CD4-positive, alpha-beta T cell treated with Interleukin-12 subunit alpha and Interleukin-12 subunit beta, for 1 hour (primary cell): ENCODE measurements at regions not wholly inside any gene's neighbourhood (a gene's known extent, or its start where the extent isn't known, plus 50 kb on each side); places are given as distances from the start of the nearest gene placed in this dataset.
"Not testable (repeated sequence)": the region's sequence is repeated elsewhere in the genome, so short reads cannot be mapped to it uniquely, and the experiment has no call there.

Experiments used
- DNase-seq: peaks from one replicate; pipeline ENCODE4 v3.0.0-alpha.2; 2020

DNA sequence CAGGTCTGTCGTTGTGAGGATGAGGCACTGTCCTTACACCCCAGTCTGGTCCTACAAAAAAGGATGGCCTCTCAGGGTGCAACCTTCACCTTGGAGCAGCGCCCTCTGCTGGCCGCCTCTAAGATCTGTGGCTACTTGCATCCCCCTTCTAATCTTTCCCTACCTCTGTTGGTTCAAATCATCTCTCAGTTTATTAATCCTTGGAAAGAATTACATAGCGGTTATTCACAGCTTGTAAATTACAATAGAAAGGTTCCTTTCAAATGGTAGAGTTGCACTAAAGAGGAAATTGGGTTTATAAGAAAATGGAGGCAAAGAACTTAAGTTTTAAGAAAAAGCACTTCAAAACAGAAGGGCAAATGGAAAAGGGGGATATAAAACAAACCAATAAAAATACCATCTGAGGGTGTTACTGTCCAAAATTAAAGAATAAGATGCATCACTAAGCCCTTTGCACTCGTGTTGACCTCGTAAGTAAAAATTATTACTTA is 102.0 kb upstream of the PLEKHM1 start:
- peak; percentile 76 for DNase-seq

DNA sequence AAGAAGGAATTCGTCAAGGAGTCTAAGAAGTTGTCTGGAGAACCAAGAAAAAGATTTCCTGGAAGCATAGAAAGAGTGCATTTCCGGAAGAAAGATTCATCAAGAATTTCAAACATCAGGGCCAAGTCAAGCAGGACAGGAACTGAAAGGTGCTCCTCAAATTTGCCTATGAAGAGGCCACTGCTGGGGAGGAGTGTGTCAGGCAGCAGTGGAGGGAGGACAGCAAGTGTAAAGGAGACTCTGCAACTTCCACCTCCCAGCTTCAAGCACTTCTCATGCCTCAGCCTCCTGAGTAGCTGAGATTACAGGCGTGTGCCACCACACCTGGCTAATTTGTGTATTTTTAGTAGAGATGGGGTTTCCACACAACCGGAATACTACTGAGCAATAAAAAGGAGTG is 105.8 kb upstream of the PLEKHM1 start:
- not testable (repeated sequence) for DNase-seq

- peak; percentile 38 for DNase-seq
Measured at GRCh38 chr17:45600052-45601012, 109.8 kb upstream of the PLEKHM1 start.

- not testable (repeated sequence) for DNase-seq
Measured at GRCh38 chr17:45601013-45601412, 110.5 kb upstream of the PLEKHM1 start.

DNA sequence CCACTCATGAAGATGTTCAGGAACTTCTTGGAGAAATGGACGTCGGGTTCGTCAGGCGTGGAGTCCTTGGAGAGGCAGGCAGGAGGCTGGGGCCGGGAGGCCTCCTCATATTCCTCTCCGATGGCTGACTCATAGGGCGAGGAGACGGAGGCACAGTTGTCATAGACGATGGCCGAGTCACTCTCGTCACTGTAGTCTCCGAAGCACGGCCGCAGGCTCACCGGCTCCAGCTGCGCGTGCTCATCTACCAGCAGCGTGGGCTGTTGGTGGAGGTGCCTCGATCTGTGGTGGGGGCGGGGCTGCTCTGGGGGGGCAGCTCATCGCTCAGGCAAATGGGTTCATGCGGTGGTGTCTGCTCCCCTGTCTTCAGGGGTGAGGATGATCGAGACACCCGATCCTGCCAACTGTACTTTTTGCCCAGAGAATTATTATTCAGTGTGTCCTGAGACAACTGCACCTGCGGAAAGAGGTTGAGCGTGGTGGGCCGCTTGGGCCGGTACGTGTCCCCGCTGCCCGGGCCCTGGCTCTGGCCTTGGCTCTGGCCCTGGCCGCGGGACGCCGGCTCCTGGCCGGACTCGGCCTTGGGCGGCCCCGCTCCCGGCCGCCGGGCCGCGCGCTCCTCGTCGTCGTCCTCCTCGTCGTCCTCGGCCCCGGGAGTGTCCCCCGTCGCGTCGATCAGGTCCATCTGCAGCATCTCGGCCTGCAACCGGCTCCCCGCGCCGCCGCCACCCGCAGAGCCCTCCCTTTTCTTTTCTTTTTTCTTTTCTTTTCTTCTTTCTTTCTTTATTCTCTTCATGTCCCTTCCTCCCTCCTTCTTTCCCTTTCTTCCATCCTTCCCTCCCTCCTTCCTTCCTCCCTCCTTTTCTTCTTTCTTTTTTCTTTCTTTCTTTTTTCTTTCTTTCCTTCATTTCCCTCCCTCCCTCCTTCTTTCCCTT is 111.4 kb upstream of the PLEKHM1 start:
- DNase-seq, result not testable (repeated sequence)

- not testable (repeated sequence) for DNase-seq
Measured at GRCh38 chr17:45605751-45606150, 115.2 kb upstream of the PLEKHM1 start.

DNA sequence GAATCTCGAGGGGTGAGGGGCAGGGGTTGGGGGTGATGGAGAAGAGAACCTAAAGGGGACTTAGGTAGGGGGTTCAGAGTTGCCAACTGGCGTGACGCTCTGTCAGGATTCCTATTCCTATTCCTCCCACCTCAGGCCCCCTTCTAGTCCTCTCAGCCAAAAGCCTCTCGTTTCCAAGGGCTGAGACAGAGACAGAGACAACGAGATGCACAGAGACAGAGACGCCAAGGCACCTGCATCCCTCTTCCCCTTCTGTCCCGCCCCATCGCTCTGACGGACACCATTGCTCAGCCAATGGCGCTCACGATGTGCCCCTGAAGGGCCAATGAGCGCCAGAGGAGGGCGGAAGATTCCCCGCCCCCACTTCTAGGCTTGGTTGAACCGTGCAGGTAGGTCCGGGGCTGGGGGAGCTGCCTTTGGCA is 129.5 kb upstream of the PLEKHM1 start:
- DNase-seq, result peak; percentile 81

DNA sequence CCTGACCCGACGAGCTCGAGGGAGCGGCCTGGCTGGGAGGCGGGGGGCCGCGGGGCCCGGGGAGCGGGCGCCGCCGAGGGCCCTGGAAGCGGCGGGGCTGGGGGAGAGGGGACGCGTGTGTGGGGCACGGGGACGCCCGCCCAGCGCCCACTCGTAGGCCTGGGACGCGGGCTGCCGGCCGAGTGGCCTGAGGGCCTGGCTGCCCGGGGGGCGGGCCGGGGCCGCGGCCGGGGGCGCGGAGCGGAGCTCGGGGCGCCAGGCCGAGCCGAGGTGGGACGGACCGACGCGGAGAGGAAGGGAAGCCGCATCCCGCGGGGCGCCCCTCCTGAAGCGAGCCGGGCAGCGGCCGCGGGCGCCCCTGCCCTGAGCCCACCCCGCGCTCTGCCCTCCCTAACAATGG is 129.9 kb upstream of the PLEKHM1 start:
- DNase-seq, result not testable (repeated sequence)

GRCh38 chr17:45621087-45621486 is 130.6 kb upstream of the PLEKHM1 start:
- not testable (repeated sequence) for DNase-seq

- not testable (repeated sequence) for DNase-seq
Measured at GRCh38 chr17:45622295-45622694, 131.8 kb upstream of the PLEKHM1 start.

DNA sequence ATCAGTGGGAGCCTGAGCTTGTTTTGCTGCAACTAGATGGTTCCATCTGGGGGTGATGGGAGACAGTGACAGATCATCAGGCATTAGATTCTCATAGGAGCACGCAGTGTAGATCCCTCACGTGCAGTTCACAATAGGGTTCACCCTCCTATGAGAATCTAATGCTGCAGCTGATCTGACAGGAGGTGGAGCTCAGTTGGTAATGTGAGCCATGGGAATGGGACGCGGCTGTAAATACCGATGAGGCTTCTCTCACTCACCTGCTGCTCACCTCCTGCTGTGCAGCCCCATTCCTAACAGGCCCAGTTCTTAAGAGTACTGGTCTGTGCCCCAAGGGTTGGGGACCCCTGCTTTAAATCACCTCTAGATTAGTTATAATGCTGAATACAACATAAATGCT is 137.5 kb upstream of the PLEKHM1 start:
- DNase-seq, result no peak

DNA sequence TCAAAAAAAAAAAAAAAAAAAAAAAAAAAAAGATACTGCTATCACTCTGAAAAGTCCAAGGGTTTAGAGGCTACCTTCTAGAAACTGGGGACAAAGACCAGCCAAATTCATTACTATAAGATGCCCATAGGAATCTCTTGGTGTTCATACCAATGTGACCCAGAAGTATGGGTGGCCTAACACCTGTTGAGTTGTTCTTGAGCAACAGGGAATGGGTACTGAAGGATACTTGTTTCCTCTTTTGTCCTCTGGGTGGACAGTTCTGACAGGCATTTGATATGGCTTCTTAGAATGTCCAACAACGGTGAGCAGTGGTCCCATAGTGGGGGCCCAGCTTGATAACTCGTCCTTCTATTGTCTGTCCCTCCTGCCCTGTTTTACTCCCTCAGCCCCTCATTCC is 141.4 kb upstream of the PLEKHM1 start:
- no peak for DNase-seq

- no peak for DNase-seq
Measured at GRCh38 chr17:45639297-45639849, 144.7 kb upstream of the CRHR1 start.

GRCh38 chr17:45640141-45640850 is 143.8 kb upstream of the CRHR1 start:
- peak; percentile 73 for DNase-seq

DNA sequence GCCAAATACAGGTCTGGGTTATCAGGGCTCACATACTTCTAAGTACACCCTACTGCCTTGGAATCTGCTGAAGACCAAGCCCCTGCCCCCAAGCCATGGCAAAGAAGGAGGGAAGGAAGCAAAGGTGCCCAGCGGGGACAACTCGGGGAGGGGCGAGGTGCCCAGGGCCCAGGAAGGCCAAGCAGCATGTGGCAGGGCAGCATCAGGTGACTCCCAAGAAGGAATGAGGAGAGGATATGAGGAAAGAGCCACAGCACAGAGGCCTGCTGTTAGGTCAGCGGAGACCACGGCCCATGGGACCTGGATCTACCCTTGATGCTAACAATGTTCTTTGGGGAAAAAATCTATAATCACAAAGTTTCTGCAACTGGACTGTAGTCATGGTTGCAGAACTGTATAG is 142.6 kb upstream of the CRHR1 start:
- DNase-seq, result no peak

DNA sequence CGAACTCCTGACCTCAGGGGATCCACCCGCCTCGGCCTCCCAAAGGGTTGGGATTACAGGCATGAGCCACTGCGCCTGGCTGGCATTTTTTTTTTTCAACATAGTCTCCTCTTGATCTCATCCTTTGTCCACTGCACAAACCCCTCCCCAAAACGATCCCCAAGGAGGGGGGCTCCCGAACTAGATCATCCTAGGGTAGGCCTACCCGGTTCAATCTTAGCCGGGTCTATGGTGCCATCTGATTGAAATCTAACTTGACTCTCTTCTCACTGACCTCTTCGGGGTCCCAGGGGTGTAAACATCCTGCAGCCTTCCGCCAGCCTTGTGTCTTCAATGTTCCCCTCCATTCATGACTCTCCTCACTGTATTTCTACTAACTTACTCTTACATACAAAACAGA is 140.5 kb upstream of the CRHR1 start:
- DNase-seq, result no peak

- not testable (repeated sequence) for DNase-seq
Measured at GRCh38 chr17:45644637-45645036, 139.5 kb upstream of the CRHR1 start.

DNA sequence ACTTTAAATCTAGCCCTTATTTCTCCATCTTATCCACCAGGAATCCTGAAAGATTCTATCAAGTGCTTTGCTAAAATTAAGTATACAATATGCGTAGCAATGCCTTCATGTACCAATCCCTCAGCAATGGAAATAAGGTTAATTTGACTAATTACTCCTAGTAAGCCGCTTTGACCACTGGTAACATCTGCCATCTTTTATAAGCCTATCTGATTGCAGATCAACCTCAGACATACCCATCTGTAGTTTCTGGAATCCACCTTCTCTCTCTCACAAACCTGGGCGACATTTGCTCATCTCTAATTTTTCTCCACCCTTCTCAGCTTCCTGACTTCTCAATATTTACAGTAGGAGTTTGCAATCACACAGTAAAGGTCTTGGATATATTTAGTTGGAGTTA is 138.8 kb upstream of the CRHR1 start:
- no peak for DNase-seq

GRCh38 chr17:45646288-45646988 is 137.7 kb upstream of the CRHR1 start:
- DNase-seq, result no peak

DNA sequence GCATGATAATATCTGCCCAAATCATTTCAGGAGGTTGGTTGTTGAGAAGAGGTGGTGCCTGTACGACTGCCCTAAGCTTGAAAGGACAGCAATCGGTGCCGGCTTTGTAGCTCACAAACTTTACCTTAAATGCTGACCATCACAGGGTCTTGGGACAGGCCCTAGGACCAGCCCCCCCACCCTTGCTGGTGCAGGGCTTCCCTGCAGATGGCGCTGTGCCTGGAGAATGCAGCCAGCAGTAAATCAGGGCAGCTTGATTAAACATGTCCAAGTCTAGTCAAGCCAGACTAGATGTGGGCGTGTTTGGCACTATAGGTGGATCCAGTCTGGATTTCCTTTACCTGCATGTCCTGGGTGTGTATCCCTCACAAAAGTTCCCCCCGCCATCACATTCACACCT is 135.5 kb upstream of the CRHR1 start:
- DNase-seq, result no peak

DNA sequence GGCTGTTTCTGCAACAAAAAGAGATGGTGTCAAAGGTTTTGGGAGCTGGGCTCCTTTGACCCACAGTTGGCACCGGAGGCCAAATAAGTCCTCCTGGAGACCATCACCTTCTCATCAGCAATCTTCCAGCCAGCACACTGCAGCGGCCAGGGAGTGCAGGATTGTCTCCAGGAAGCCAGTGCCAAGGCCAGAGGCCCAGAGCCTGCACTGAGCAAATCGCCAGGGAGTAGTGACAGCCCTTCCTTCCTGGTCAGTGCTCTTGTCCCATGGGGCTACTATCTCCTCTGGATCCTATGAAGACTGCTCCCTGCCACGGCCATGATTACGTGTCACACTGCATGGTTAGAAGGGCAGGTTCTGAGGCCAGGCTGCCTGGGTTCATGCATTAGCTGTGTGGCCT is 134.3 kb upstream of the CRHR1 start:
- DNase-seq, result no peak

DNA sequence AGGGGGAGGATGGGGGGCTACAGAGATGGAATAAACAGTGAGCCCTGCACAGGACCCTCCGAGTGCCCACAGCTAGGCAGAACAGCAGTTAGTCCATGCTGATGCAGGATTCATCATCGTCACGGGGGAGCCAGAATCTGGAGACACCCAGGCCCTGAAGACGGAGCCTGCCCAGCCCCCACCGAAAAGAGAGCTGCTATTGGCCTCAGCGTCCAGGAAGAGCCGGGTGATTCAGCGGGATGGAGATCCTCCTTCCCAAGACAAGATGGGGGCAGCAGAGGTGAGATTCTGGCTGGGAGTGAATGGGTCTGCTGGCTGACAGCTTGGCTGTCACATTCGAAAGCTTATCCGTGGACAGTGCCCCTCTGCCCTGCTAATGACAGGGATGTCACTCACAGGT is 133.6 kb upstream of the CRHR1 start:
- DNase-seq, result no peak
